Activated B cell treated with CpG ODN at 0.5 μM for 24 hours (primary cell): ENCODE measurements at regions not wholly inside any gene's neighbourhood (a gene's known extent, or its start where the extent isn't known, plus 50 kb on each side); places are given as distances from the start of the nearest gene placed in this dataset.

Source experiments
- ATAC-seq: fragments of 200-7000 bp; cut with Tn5 transposase; one replicate; pipeline ENCODE4 v1.10.0; 2021; ENCODE audit warnings: low read depth, mild to moderate bottlenecking, moderate library complexity
- CTCF ChIA-PET: fragments of 350-600 bp; sonication (Branson Sonifier 250); formaldehyde crosslinking; loops from one replicate; lab custom pipeline; 2021; ENCODE audit warnings: antibody characterized with exemption; lab: Charles Lee
- POLR2A ChIA-PET: fragments of 350-600 bp; sonication (Branson Sonifier 250); formaldehyde crosslinking; loops from one replicate; lab custom pipeline; 2021; ENCODE audit warnings: antibody characterized with exemption; lab: Charles Lee
- DNase-seq: peaks from one replicate; pipeline ENCODE4 v3.0.0; 2022
- H3K27ac Mint-ChIP-seq: one replicate; pipeline ENCODE4 v1.8.0; 2020; ENCODE audit warnings: mixed read lengths
- H3K27me3 Mint-ChIP-seq: one replicate; pipeline ENCODE4 v1.8.0; 2021; ENCODE audit warnings: mixed read lengths
- H3K36me3 Mint-ChIP-seq: one replicate; pipeline ENCODE4 v1.8.0; 2021; ENCODE audit warnings: low read depth, mixed read lengths
- H3K4me1 Mint-ChIP-seq: one replicate; pipeline ENCODE4 v1.8.0; 2021; ENCODE audit warnings: mixed read lengths
- H3K4me3 Mint-ChIP-seq: one replicate; pipeline ENCODE4 v1.8.0; 2020; ENCODE audit warnings: mild to moderate bottlenecking, mixed read lengths
- H3K9me3 Mint-ChIP-seq: one replicate; pipeline ENCODE4 v1.8.0; 2020; ENCODE audit warnings: mixed read lengths
- intact Hi-C: fragments of 100-400 bp; cut with micrococcal nuclease; formaldehyde crosslinking; loops from one replicate; pipeline ENCODE4 v1.15.1; 2024
- TF ChIP-seq, protein P1 (sequence below): fragments of 200-600 bp; IDR thresholded peaks from one replicate; pipeline ENCODE4 v1.8.0; 2022; ENCODE audit warnings: antibody characterized with exemption, mild to moderate bottlenecking

DNA sequence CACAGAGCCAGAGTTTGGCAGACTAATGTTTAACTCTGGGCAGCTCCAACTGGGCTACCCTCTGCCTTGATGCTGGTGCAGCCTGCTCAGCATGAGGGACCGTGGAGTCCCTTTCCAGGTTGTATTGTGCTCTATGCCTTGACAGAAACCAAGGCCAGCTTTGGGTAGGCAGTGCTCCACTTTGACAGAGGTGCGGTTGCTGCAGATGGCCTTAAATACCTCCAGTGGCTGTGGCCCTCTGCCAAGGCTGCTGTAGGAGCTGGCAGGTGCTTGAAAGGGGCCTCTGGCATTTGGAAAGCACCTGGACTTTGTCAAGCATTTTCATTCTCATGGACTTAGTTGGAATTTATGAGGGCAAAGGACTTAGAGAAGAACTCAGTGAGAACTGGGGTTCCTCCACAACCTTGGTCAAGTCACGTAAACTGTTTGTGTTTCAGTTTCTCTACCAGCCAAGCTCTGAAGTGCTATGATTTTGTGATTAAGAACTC is 249.7 kb upstream of the ZNF462 start:
- Mint-ChIP-seq H3K4me3 (no peak overlapping the region), H3K9me3 (peaks cover 3% of the 10 kb centered on the region), H3K27ac (no peak overlapping the region), H3K36me3 (no peaks in the 10 kb centered on the region), H3K27me3 (no peaks in the 10 kb centered on the region), H3K4me1 (no peaks in the 10 kb centered on the region)
- DNase-seq = no peak
- CTCF ChIA-PET = no interaction called here
- ATAC-seq = no peak
- TF ChIP-seq, protein P1, sequence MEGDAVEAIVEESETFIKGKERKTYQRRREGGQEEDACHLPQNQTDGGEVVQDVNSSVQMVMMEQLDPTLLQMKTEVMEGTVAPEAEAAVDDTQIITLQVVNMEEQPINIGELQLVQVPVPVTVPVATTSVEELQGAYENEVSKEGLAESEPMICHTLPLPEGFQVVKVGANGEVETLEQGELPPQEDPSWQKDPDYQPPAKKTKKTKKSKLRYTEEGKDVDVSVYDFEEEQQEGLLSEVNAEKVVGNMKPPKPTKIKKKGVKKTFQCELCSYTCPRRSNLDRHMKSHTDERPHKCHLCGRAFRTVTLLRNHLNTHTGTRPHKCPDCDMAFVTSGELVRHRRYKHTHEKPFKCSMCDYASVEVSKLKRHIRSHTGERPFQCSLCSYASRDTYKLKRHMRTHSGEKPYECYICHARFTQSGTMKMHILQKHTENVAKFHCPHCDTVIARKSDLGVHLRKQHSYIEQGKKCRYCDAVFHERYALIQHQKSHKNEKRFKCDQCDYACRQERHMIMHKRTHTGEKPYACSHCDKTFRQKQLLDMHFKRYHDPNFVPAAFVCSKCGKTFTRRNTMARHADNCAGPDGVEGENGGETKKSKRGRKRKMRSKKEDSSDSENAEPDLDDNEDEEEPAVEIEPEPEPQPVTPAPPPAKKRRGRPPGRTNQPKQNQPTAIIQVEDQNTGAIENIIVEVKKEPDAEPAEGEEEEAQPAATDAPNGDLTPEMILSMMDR = no peak
- intact Hi-C loops = no loop called here
- POLR2A ChIA-PET = no interaction called here

DNA sequence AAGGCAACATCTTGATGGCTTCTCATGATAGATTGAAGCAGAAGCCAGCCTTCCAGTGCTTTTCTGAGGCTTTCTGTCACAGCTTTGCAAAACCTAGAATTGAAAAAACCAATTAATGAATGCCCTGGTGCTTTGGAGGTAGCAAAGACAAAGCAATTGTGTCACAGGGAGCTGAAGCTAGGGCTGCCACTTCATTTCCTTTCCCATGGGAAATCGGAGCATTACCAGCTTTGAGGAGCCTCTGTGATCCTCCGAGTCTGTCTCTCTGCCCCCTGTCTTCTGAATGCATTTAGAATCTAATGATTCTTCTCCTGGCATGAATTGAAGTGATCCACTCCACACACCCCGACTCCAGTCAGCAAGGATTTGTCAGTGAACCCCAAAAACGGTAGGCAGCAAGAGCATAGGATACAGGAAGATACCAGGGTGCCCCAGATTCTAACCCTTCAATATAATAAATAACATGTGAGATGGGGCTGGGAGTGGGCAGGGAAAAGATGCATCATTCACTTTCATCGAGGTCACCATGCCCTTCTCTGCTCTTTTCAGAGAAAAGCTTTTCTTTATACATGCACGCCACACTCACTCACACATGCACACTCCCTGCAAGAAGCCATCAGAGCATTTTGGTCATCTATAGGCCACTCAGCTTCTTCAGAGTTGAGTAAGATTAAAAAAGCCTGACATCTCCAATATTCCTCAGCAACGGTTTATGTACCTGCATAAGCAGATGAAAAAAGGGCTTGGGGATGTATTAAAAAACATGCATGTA is 247.7 kb upstream of the ZNF462 start:
- peaks cover 3% of the 10 kb centered on the region for H3K9me3 Mint-ChIP-seq
- TF ChIP-seq, protein P1 = no peak
- intact Hi-C loops = no loop called here
- H3K27me3 Mint-ChIP-seq = no peaks in the 10 kb centered on the region
- no peak overlapping the region for H3K4me3 Mint-ChIP-seq
- DNase-seq (no peak), ATAC-seq (no peak)
- CTCF ChIA-PET = no interaction called here
- H3K27ac Mint-ChIP-seq = no peak overlapping the region
- POLR2A ChIA-PET = no interaction called here
- no peaks in the 10 kb centered on the region for H3K4me1 Mint-ChIP-seq
- H3K36me3 Mint-ChIP-seq = no peaks in the 10 kb centered on the region

DNA sequence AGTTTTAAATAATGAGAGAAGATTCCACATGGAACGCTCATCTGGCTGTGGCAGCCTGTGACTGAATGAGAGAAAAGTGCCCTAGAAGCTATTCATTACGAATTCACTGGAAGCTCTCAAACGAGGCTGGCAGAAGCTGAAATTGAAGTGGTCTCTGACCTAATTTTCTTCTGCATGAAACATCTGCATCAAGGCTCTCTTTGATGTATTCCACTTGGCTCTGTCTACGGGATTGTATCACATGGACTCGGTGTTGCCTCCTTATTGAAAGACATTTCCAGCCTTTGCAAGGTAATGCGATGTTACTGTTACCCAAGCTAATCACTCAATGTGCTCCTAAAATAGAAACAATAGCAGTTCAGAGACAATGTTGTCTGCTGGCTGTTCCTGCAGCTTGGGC is 246.9 kb upstream of the ZNF462 start:
- no peak for DNase-seq
- no peaks in the 10 kb centered on the region for H3K27me3 Mint-ChIP-seq
- no peak for ATAC-seq
- no peak overlapping the region for H3K27ac Mint-ChIP-seq
- no peak overlapping the region for H3K4me3 Mint-ChIP-seq
- H3K9me3 Mint-ChIP-seq = peaks cover 3% of the 10 kb centered on the region
- H3K36me3 Mint-ChIP-seq = no peaks in the 10 kb centered on the region
- TF ChIP-seq, protein P1 = no peak
- H3K4me1 Mint-ChIP-seq = no peaks in the 10 kb centered on the region
- ChIA-PET POLR2A (no interaction called here), CTCF (no interaction called here)
- intact Hi-C loops = no loop called here

DNA sequence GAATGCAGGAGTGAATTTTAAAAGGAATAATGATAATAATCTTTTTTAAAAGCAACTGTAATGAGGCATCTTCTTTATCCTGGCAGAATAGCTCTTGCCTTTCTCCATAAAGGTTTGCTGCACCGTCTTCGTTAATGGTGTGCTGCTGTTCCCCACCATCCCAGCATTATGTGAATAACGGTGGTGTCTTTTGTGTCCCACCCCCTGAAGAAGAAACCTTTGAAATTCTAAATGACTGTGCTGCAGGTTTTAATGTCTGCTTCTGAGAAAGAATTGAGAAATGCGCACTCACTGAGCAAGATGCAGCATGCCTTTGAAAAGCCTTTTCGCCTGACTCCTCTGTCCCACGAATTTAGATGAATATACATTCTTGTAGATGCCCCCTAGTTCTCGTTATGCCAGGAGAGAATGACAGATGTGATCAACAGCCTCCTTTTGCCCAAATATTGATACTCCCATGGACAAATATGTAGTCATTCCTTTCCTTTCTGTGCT is 246.1 kb upstream of the ZNF462 start:
- no peak overlapping the region for H3K27ac Mint-ChIP-seq
- TF ChIP-seq, protein P1 = no peak
- DNase-seq (no peak), ATAC-seq (no peak)
- H3K9me3 Mint-ChIP-seq = no peaks in the 10 kb centered on the region
- ChIA-PET POLR2A (no interaction called here), CTCF (no interaction called here)
- no peaks in the 10 kb centered on the region for H3K27me3 Mint-ChIP-seq
- H3K4me3 Mint-ChIP-seq = no peak overlapping the region
- intact Hi-C loops = no loop called here
- no peaks in the 10 kb centered on the region for H3K4me1 Mint-ChIP-seq
- no peaks in the 10 kb centered on the region for H3K36me3 Mint-ChIP-seq

DNA sequence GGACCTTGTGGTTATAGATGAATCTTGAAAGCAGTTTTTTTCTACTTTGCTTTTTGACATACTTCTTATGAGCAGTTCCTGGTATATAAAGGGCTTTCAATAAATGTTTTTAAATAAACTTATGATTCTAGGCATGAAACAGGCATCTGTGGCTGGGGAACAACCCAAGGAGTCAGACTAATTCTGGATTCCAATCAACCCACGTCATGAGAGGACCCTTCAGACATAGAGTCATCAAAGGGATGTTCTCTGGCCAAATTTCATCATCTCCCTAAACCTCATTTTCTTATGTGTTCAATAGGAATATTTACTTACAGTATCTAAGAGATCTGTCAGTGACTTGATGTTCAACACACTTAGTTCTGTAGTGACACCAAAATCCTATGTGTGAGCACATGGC is 243.8 kb upstream of the ZNF462 start:
- Mint-ChIP-seq H3K36me3 (no peaks in the 10 kb centered on the region), H3K4me3 (no peak overlapping the region), H3K27ac (no peak overlapping the region), H3K9me3 (no peaks in the 10 kb centered on the region), H3K27me3 (no peaks in the 10 kb centered on the region), H3K4me1 (no peaks in the 10 kb centered on the region)
- no peak for ATAC-seq
- no peak for DNase-seq
- ChIA-PET CTCF (no interaction called here), POLR2A (no interaction called here)
- intact Hi-C loops = no loop called here
- TF ChIP-seq, protein P1 = no peak
